GM12878 (cell line): ENCODE measurements at regions not wholly inside any gene's neighbourhood (a gene's known extent, or its start where the extent isn't known, plus 50 kb on each side); places are given as distances from the start of the nearest gene placed in this dataset.

ENCODE experiments used
- ATAC-seq: fragments of 200-7000 bp; cut with Tn5 transposase; 3 replicates; pipeline ENCODE4 v1.9.1; 2020; ENCODE audit warnings: mild to moderate bottlenecking, moderate library complexity
- BruUV-seq: library from RNA; stranded (reverse); fragments of 400-500 nt; replicated peaks from 2 replicates; lab custom pipeline; 2021; lab: Mats Ljungman, UMichigan
- CTCF ChIA-PET: fragments of 300-600 bp; sonication (Branson Sonifier 250); formaldehyde crosslinking; extraction: SDS; loops from one replicate; lab custom pipeline; 2021; ENCODE audit warnings: inconsistent platforms; lab: Yijun Ruan, JAX
- POLR2A ChIA-PET: fragments of 350-600 bp; formaldehyde crosslinking; extraction: SDS; loops from one replicate; lab custom pipeline; 2021; ENCODE audit warnings: inconsistent platforms; lab: Charles Lee
- RAD21 ChIA-PET: fragments of 300-600 bp; sonication (Branson Sonifier 250); formaldehyde crosslinking; loops from one replicate; lab custom pipeline; 2023; ENCODE audit warnings: antibody characterized with exemption; ENCODE audit not compliant: unreplicated experiment; lab: Charles Lee
- SMC1A ChIA-PET: fragments of 300-600 bp; sonication (Branson Sonifier 250); formaldehyde crosslinking; loops from one replicate; lab custom pipeline; 2023; ENCODE audit not compliant: unreplicated experiment, uncharacterized antibody; lab: Charles Lee
- DNase-seq: peaks from one replicate; pipeline ENCODE4 v3.0.0-alpha.2; 2011; ENCODE audit warnings: low read depth, low spot score
- FAIRE-seq: peaks from 3 replicates; lab custom pipeline; 2011; peaks lifted over from hg19 to GRCh38; lab: Jason Lieb, UNC
- H2AFZ ChIP-seq: 2 replicates; pipeline ENCODE4 v1.6.0; 2011; ENCODE audit warnings: low read depth, low read length, control low read depth; ENCODE audit not compliant: control insufficient read depth
- H3K27ac ChIP-seq: 2 replicates; pipeline ENCODE4 v1.5.1; 2011; ENCODE audit warnings: control low read depth; ENCODE audit not compliant: control insufficient read depth, insufficient read depth
- H3K27me3 ChIP-seq, 2 experiments: replicated peaks in 1 of 2; 2 replicates each; pipeline versions ENCODE4 v1.6.0 to v1.6.1; 2011; ENCODE audit warnings: low read length in 1 of 2; ENCODE audit not compliant: control insufficient read depth in 2 of 2, insufficient read depth in 2 of 2
- H3K36me3 ChIP-seq, 2 experiments: 2 replicates each; pipeline ENCODE4 v1.5.1; 2011; ENCODE audit warnings: low read length in 1 of 2; ENCODE audit not compliant: control insufficient read depth in 2 of 2, insufficient read depth in 2 of 2
- H3K4me1 ChIP-seq: 2 replicates; pipeline ENCODE4 v1.6.1; 2011; ENCODE audit warnings: mild to moderate bottlenecking, low read length, moderate library complexity, mixed read lengths; ENCODE audit not compliant: control insufficient read depth, insufficient read depth
- H3K4me2 ChIP-seq: 2 replicates; pipeline ENCODE4 v1.6.0; 2011; ENCODE audit warnings: control low read depth; ENCODE audit not compliant: control insufficient read depth, insufficient read depth
- H3K4me3 ChIP-seq: fragments of 200-600 bp; sonication (generic); 2 replicates; pipeline ENCODE4 v1.5.1; 2016
- H3K79me2 ChIP-seq: 2 replicates; pipeline ENCODE4 v1.6.0; 2011; ENCODE audit warnings: low read length; ENCODE audit not compliant: control insufficient read depth, insufficient read depth
- H3K9ac ChIP-seq: 2 replicates; pipeline ENCODE4 v1.8.0; 2011; ENCODE audit warnings: low read length, control low read depth, mixed read lengths; ENCODE audit not compliant: control insufficient read depth, insufficient read depth
- H3K9me3 ChIP-seq: replicated peaks from 3 replicates; pipeline ENCODE4 v1.5.1; 2011; ENCODE audit warnings: mild to moderate bottlenecking, low read length; ENCODE audit not compliant: control insufficient read depth, insufficient read depth
- H4K20me1 ChIP-seq: 2 replicates; pipeline ENCODE4 v1.6.0; 2011; ENCODE audit not compliant: control insufficient read depth, insufficient read depth
- ASH2L ChIP-seq: fragments of 300-600, 200-600 bp; sonication (generic); IDR thresholded peaks from 2 replicates; pipeline ENCODE4 v1.6.1; 2017; ENCODE audit warnings: low read depth, mild to moderate bottlenecking, borderline replicate concordance
- ATF2 ChIP-seq: IDR thresholded peaks from 2 replicates; pipeline ENCODE4 v1.6.1; 2012; ENCODE audit warnings: low read length, inconsistent platforms
- CEBPZ ChIP-seq: fragments of 150-350 bp; IDR thresholded peaks from 2 replicates; pipeline ENCODE4 v1.6.1; 2016; ENCODE audit warnings: low read depth, low read length
- CREM ChIP-seq: IDR thresholded peaks from 2 replicates; pipeline ENCODE4 v1.6.1; 2014; ENCODE audit warnings: antibody characterized with exemption, low read depth
- DPF2 ChIP-seq: fragments of 450-650 bp; IDR thresholded peaks from 2 replicates; pipeline ENCODE4 v1.6.1; 2017; ENCODE audit warnings: mild to moderate bottlenecking
- HDAC6 ChIP-seq: fragments of 200-600 bp; sonication (generic); IDR thresholded peaks from one replicate; pipeline ENCODE4 v1.8.0; 2017; ENCODE audit warnings: antibody characterized with exemption; ENCODE audit not compliant: unreplicated experiment
- KAT2A ChIP-seq: conservative IDR thresholded peaks from 2 replicates; pipeline ENCODE4 v1.6.1; 2011; ENCODE audit warnings: low read depth, low read length; ENCODE audit not compliant: control insufficient read depth
- KDM1A ChIP-seq: fragments of 200-600 bp; sonication (generic); IDR thresholded peaks from 2 replicates; pipeline ENCODE4 v1.6.1; 2016; ENCODE audit warnings: borderline replicate concordance
- PAX8 ChIP-seq: fragments of 450-650 bp; IDR thresholded peaks from 2 replicates; pipeline ENCODE4 v1.6.1; 2017; ENCODE audit warnings: mild to moderate bottlenecking, moderate library complexity
- POLR2AphosphoS5 ChIP-seq: IDR thresholded peaks from 2 replicates; pipeline ENCODE4 v1.6.1; 2011; ENCODE audit warnings: mild to moderate bottlenecking, low read length, inconsistent platforms
- REST ChIP-seq: IDR thresholded peaks from 2 replicates; pipeline ENCODE4 v1.6.1; 2012; ENCODE audit warnings: mild to moderate bottlenecking, low read depth, low read length
- STAT3 ChIP-seq: IDR thresholded peaks from 2 replicates; pipeline ENCODE4 v1.6.1; 2011; ENCODE audit warnings: low read depth, low read length, improper control_type of control experiment
- ZBTB33 ChIP-seq: fragments of 450-650 bp; IDR thresholded peaks from 2 replicates; pipeline ENCODE4 v1.6.1; 2017; ENCODE audit warnings: mild to moderate bottlenecking
- ZNF274 ChIP-seq: IDR thresholded peaks from one replicate; pipeline ENCODE4 v1.8.0; 2011; ENCODE audit not compliant: insufficient read length, insufficient read depth
- WGBS: methylation state at CpG from one replicate; pipeline ENCODE4 v1.1.6; 2016; ENCODE audit warnings: low lambda C conversion rate; ENCODE audit not compliant: insufficient replicate concordance, insufficient coverage; ENCODE audit errors: missing lambda C conversion rate; 5-methylcytosine and 5-hydroxymethylcytosine counted together
- in situ Hi-C: fragments of 300-500 bp; cut with MboI; formaldehyde crosslinking; loops from 9 replicates; pipeline ENCODE4 v1.14.3; 2018; ENCODE audit warnings: mixed read lengths
- intact Hi-C: fragments of 100-400 bp; cut with micrococcal nuclease; formaldehyde crosslinking; loops from one replicate; pipeline ENCODE4 v1.14.2; 2022; ENCODE audit not compliant: unreplicated experiment

GRCh38 chr12:115166698-115167315 is 482.8 kb upstream of the TBX3 start (continued):
- no peak for TF ChIP-seq CREM

- Histone ChIP-seq H3K27me3 (no peaks in the 10 kb centered on the region), H3K4me1 (no peaks in the 10 kb centered on the region), H3K79me2 (no peaks in the 10 kb centered on the region), H2AFZ (no peak overlapping the region), H3K27ac (no peak overlapping the region), H3K9ac (no peak overlapping the region), H3K4me2 (no peak overlapping the region), H3K4me3 (no peak overlapping the region), H3K36me3 (no peaks in the 10 kb centered on the region), H3K9me3 (no peaks in the 10 kb centered on the region), H4K20me1 (no peaks in the 10 kb centered on the region)
- FAIRE-seq (no peak), DNase-seq (no peak), ATAC-seq (no peak)
- ChIA-PET RAD21 (no interaction called here), CTCF (interaction anchor here (0.6 kb wide), 1 partner anchor 498 kb away, joined by 3 read pairs; no protein-coding TSS in a partner anchor), POLR2A (no interaction called here), SMC1A (no interaction called here)
- 29% methylated on average over 8 of the region's 8 CpGs for WGBS
- in situ Hi-C loops (no loop called here), intact Hi-C loops (no loop called here)
- no TSS peak for BruUV-seq
- TF ChIP-seq CEBPZ (no peak), HDAC6 (no peak), DPF2 (no peak), KDM1A (no peak), ASH2L (no peak), ZNF274 (no peak), KAT2A (no peak), PAX8 (no peak), STAT3 (no peak), ZBTB33 (no peak), REST (no peak), POLR2AphosphoS5 (no peak), ATF2 (no peak)
These were observed 479.7 kb upstream of the TBX3 start for GRCh38 chr12:115163710-115164109.
